Left ventricle myocardium superior (tissue), 1 donor: ENCODE measurements at regions not wholly inside any gene's neighbourhood (a gene's known extent, or its start where the extent isn't known, plus 50 kb on each side); places are given as distances from the start of the nearest gene placed in this dataset.

Source experiments
- ATAC-seq: fragments of 200-7000 bp; cut with Tn5 transposase; one replicate; pipeline ENCODE4 v1.9.1; 2020; ENCODE audit warnings: mild to moderate bottlenecking, moderate library complexity
- DNase-seq: peaks from one replicate; pipeline ENCODE4 v3.0.0-alpha.2; 2020
- intact Hi-C: fragments of 100-400 bp; cut with micrococcal nuclease; formaldehyde crosslinking; loops from one replicate; pipeline ENCODE4 v1.11.0; 2022
- donor health status: DM: no; HTN: yes; CAD: no; lungs with severe emphysema.

DNA sequence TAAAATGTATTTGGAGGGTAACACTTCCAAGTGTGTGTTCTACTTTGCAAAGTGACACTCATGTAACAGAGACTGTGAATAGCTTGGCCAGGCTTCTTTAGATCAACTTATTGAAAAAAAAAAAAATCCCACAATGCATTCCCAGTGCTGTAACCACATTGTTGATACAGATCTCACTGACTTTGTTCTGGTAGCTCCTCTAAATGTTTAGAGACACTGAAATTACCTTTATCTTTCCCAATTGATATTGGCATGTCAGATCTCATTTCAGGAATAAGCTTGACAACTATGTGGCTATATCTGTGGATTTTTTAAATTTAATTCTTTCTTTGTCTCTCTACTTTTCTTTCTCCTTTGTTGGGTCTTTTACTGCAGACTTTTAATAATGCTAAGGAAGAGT is 1018.9 kb upstream of the PRMT6 start:
- intact Hi-C loops, result no loop called here
- no peak for ATAC-seq
- no peak for DNase-seq

DNA sequence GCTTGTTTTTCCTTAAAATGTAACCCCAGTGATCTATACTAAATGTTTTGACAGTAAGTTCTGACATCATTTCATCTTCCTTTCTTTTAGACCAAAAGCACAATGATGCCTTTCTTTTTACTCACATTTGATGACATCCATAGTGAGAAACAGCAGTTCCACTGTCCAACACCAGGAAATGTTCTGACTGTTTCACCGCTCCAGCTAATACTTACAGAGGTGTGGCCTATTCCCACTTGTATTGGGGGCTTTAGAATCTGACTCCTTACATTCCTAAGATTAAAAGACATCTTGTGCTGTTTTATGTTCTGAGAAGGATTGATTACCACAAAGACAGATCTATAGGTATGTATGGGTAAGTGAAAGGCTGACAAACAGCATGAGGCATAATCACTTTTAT is 1018.2 kb upstream of the PRMT6 start:
- DNase-seq, result no peak
- intact Hi-C loops, result no loop called here
- no peak for ATAC-seq

DNA sequence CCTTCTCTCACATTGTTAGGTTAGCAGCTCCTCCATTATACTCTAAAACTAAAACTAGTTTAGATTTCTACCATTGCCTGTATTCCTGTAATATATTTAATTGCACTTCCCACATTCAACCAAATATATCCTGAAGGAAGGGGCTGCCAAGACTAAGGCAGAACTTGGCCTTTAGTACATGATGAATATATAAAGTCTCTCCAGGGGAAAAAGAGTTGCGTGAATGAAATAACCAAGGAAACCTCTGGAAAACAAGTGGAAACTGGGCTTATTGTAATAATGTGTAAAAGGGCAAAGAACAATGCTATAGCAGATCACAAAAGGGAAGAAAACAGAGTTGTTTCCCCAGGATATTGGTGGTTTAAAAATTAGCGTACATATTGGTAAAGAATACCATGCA is 1012.5 kb upstream of the PRMT6 start:
- intact Hi-C loops, result no loop called here
- no peak for ATAC-seq
- no peak for DNase-seq

GRCh38 chr1:106047210-106047609 is 1009.3 kb upstream of the PRMT6 start:
- ATAC-seq, result no peak
- no peak for DNase-seq
- intact Hi-C loops, result no loop called here

- intact Hi-C loops, result no loop called here
- ATAC-seq (no peak), DNase-seq (no peak)
Observed at GRCh38 chr1:106049595-106049994, 1006.9 kb upstream of the PRMT6 start.

DNA sequence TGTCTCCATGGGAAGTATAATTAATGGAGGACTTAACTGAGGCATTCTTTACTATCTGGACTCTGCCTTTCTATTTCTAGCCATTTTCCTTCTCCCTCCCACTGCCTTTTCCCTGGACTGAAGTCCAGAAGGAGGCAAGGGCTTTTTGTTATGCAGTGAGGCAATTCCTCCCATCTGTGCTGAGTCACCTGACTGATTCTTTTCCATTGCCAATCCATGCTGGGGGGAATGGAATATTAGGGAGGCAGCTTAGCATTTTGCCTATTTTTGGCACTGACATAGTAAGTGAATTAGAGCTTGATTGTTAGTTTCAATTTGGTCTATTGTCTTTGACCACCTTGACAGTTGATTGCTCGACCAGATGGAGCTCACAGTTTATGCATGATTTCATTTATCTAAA is 1000.6 kb upstream of the PRMT6 start:
- intact Hi-C loops, result no loop called here
- DNase-seq, result no peak
- ATAC-seq, result peak; percentile 37

GRCh38 chr1:106061586-106062495 is 994.6 kb upstream of the PRMT6 start:
- intact Hi-C loops, result no loop called here
- DNase-seq, result no peak
- no peak for ATAC-seq

DNA sequence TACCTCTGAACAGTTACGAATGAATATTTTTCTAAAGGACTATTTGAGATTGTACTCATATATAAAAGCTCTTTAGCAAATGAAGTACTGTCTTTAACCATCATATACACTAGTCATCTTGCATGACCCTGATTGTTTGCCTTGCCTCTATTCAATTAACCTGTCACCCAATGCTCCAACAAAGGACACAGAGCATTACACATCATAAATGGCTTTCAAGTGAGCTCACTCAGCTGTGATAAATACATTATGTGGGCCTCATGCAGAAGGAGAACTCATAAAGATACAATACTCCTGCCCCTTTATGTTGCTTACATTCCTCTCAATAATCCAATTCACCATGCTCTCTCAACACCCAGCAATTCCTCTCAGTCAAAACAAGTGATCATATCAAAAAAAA is 993.0 kb upstream of the PRMT6 start:
- DNase-seq, result no peak
- ATAC-seq, result no peak
- intact Hi-C loops, result no loop called here

DNA sequence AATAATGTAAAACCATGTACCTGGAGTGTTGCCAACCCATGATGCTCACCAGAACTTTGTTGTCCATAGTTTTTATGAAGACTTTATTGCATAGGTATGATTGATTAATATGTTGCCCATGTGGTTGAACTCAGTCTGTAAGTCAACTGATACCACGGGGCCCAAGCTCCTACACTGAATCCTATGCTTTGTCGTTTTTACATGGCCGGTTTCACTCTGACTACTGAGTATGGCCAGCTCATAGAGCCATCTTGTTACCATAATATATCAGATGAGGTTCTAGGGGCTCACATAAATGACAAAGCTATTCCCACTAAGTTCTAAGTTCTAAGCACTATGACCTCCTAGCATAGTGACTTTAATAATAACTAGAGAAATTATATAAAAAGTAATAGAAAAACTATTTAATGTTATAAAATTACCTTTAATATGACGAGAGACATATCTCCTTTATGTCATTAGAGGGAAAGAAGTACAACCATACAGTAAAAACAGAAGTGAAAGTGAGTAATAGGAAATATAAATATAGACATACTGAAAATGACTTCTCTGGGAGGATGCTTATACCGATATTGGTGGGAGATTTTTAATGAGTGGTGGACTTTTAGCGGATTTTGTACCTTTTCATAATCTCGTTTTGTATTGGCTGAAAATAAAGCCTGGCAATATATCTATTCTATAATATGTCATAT is 983.4 kb upstream of the PRMT6 start:
- intact Hi-C loops, result no loop called here
- DNase-seq (no peak), ATAC-seq (no peak)

DNA sequence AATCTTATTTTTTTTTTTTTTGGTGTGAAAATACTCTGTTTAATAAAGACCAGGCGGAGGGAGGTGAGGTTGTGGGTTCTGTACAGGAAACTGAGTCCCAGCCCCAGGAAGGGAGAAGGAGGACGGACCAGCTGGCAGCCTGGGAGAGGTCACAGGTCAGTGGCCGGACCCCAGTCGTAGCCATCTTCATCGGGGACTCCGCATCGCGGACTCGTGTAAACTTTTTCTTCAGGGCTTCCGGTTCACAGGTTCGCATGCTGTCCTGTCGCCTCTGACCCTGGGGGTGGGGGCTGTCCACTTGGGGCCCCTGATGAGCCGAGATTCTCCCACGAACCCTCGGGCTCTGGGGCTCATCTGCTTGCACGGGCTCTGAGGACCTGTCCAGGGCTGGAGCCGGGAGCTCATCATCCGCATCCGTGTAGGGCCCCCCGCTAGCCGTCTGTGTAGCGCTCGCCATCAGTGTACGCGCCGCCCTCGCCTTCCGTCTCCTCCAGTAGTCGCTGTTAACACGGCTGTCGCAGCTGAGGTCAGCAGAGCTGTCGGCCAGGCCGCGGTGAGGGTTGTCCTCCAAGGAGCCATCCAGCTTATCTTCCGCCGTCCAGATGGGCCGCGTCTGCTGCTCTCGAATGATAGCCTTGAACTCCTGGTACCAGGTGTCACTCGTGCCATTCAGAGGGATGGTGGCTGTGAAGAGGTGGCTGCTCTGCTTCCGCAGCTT is 975.7 kb upstream of the PRMT6 start:
- no peak for DNase-seq
- intact Hi-C loops, result no loop called here
- no peak for ATAC-seq

DNA sequence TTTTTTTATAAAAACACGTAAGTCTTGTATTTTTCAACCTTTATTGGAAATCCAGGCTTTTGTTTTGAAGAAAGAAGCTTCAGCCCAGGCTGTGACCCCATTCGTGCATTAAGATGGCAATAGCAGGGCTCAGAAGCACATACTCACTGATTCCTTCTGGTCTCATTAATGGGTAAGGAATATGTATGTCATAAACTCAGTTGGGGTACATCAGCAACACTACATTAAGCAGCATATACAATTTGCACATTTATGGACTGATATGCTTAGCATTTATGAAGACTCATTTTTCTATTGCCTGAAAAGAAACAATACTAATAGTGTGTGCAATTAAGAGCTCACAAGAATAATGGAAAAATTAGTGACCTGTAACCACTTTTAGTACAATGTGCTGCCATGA is 945.4 kb upstream of the PRMT6 start:
- no peak for ATAC-seq
- DNase-seq, result no peak
- intact Hi-C loops, result no loop called here

GRCh38 chr1:106113851-106114250 is 942.6 kb upstream of the PRMT6 start:
- DNase-seq (no peak), ATAC-seq (no peak)
- intact Hi-C loops, result no loop called here

DNA sequence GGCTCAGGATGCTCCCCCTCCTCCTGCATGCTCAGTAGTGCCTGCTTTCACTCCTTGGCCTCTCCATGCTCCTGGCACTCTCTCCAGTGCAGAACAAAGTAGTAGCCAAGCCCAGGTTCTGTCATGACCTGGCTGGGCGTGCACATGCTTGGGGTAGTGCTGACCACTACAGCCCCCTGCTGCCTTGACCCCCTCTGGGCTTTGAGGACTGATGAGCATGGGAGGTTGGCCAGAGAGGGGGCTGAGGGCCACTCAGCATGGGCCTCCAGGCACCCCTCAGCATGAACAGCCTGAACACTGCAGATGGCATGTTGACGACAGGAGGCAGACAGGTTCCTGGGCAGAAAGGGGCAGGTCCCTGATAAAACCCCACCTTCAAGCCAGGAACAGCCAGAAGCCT is 935.7 kb upstream of the PRMT6 start:
- intact Hi-C loops, result no loop called here
- no peak for ATAC-seq
- DNase-seq, result no peak

DNA sequence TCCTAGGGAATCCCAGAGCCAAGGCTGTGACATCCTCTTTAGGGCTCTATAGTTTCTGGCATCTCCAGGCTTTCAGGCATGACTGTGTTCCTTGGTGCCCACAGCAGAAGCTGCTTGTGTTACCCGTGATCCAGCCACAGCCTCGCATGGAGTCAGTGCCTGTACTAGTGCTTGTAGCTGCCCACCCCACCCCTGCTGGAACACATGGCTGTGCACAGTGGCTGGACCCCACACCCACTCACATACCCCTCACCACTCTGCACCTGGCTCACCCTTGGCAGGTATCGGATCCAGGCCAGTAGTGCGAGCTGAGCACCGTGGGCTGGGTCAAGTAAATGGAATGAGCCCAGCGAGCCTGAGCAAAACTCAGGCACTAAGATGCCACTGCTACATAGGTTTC is 934.7 kb upstream of the PRMT6 start:
- ATAC-seq (no peak), DNase-seq (no peak)
- intact Hi-C loops, result no loop called here

DNA sequence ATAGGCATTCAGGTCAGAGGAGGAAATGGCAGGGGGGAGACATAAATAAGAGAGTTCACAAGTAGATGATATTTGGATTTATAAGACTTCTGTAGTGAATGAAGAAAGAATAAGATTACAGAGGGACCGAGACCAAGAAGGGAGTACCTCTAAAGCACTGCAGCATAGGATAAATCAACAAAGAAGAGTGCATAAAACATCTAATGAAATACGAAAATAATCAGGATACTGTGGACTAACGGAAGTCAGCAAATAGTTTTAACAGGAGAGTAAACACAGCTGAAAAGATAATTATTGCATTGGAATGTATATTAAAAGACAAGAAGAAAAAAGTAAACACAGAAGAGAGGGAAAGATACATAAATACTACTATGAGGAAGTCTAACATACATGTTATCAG is 921.9 kb upstream of the PRMT6 start:
- DNase-seq, result no peak
- no peak for ATAC-seq
- intact Hi-C loops, result no loop called here

DNA sequence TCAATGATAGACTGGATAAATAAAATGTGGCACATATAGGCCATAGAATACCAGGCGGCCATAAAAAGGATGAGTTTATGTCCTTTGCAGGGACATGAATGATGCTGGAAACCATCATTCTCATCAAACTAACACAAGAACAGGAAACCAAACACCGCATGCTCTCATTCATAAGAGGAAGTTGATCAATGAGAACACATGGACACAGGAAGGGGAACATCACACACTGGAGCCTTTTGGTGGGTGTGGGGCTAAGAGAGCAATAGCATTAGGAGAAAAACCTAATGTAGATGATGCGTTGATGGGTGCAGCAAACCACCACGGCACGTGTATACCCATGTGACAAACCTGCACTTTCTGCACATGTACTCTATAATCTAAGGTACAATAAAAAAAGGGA is 883.4 kb upstream of the PRMT6 start:
- no peak for ATAC-seq
- intact Hi-C loops, result no loop called here
- no peak for DNase-seq

GRCh38 chr1:106178791-106179190 is 877.7 kb upstream of the PRMT6 start:
- ATAC-seq (no peak), DNase-seq (no peak)
- intact Hi-C loops, result no loop called here

GRCh38 chr1:106181866-106182265 is 874.6 kb upstream of the PRMT6 start:
- DNase-seq, result no peak
- ATAC-seq, result no peak
- intact Hi-C loops, result no loop called here

GRCh38 chr1:106185089-106185488 is 871.4 kb upstream of the PRMT6 start:
- ATAC-seq (no peak), DNase-seq (no peak)
- intact Hi-C loops, result no loop called here

DNA sequence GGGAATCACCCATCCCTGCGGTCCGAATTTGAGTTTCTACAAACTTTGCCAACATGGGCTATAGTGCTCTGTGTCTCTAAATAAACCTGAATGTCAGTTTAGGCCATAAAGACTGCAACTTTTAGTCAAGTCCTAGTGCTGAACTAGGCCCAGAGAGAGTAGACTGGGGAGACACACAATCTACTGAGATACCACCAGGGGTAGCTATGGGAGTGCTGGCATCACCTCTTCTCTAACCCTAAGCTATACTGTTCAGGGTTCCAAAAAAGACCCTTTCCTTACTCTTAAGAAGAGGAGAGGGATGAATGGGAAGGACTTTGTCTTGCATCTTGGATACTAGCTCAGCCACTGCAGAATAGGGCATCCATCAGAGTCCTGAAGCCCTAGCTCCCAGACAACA is 866.7 kb upstream of the PRMT6 start:
- ATAC-seq, result no peak
- intact Hi-C loops, result no loop called here
- no peak for DNase-seq
